GM12892 (cell line): ENCODE measurements at regions not wholly inside any gene's neighbourhood (a gene's known extent, or its start where the extent isn't known, plus 50 kb on each side); places are given as distances from the start of the nearest gene placed in this dataset.

Source experiments
- POLR2A ChIP-seq: IDR thresholded peaks from 2 replicates; pipeline ENCODE4 v1.6.1; 2011; ENCODE audit warnings: low read depth, low read length, control low read depth
- POLR2AphosphoS5 ChIP-seq: IDR thresholded peaks from 2 replicates; pipeline ENCODE4 v1.6.1; 2011; ENCODE audit warnings: low read depth, low read length, control low read depth
- TAF1 ChIP-seq: IDR thresholded peaks from 2 replicates; pipeline ENCODE4 v1.6.1; 2011; ENCODE audit warnings: low read depth, mild to moderate bottlenecking, control low read depth, low read length, borderline replicate concordance

DNA sequence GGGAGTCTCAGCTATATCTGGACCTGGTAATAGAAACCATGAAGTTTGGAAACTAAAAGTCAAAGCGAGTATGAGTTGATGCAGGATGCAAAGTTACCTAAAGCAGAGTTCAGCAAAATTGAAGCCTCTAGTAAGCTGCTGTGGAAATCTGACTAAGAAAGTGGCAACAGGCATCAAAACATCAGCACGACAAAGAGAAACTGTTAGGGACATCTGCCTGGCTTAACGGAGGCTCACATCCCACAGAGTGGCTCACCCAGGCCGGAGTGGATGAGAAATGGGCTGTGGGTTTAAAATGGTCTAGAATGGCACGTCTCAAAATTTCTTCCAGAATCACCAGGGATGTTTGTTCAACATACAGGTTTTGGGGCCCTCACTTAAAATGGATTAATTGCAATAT, 164.1 kb upstream of the NPY start:
- TF ChIP-seq POLR2AphosphoS5 = no peak
- no peak for TF ChIP-seq POLR2A
- TF ChIP-seq TAF1 = no peak
